Ovary (tissue), 3 donors: ENCODE measurements at regions not wholly inside any gene's neighbourhood (a gene's known extent, or its start where the extent isn't known, plus 50 kb on each side); places are given as distances from the start of the nearest gene placed in this dataset.

Source experiments
- POLR2A ChIP-seq: fragments of 450-650 bp; IDR thresholded peaks from one replicate; pipeline ENCODE4 v1.6.1; 2017; ENCODE audit warnings: antibody characterized with exemption, mild to moderate bottlenecking, moderate library complexity
- TF ChIP-seq, protein P1 (sequence below), 3 donors: fragments of 450-650 bp in 2 of 3; fragments of 200-600 bp in 1 of 3; IDR thresholded peaks; one replicate each; pipeline versions ENCODE4 v1.5.1 to v1.8.0; 2016 to 2022; ENCODE audit warnings: antibody characterized with exemption in 3 of 3, mild to moderate bottlenecking in 1 of 3
- donor health status: DM: no; HTN: no; CAD: no.

GRCh38 chr6:43924222-43924702 lies 154.3 kb downstream of the VEGFA start:
- TF ChIP-seq, protein P1, sequence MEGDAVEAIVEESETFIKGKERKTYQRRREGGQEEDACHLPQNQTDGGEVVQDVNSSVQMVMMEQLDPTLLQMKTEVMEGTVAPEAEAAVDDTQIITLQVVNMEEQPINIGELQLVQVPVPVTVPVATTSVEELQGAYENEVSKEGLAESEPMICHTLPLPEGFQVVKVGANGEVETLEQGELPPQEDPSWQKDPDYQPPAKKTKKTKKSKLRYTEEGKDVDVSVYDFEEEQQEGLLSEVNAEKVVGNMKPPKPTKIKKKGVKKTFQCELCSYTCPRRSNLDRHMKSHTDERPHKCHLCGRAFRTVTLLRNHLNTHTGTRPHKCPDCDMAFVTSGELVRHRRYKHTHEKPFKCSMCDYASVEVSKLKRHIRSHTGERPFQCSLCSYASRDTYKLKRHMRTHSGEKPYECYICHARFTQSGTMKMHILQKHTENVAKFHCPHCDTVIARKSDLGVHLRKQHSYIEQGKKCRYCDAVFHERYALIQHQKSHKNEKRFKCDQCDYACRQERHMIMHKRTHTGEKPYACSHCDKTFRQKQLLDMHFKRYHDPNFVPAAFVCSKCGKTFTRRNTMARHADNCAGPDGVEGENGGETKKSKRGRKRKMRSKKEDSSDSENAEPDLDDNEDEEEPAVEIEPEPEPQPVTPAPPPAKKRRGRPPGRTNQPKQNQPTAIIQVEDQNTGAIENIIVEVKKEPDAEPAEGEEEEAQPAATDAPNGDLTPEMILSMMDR (IDR thresholded peaks at IDR 0.05): no peak
- no peak for TF ChIP-seq POLR2A
